Mesothelial cell of epicardium (in vitro differentiated cells): ENCODE measurements at regions not wholly inside any gene's neighbourhood (a gene's known extent, or its start where the extent isn't known, plus 50 kb on each side); places are given as distances from the start of the nearest gene placed in this dataset.

ENCODE experiments used
- DNase-seq, 2 experiments: peaks; one replicate each; pipeline ENCODE4 v3.0.0; 2021; ENCODE audit warnings: low spot score in 2 of 2; ENCODE audit not compliant: unreplicated experiment in 2 of 2
- H3K27ac Mint-ChIP-seq: 2 replicates; pipeline ENCODE4 v1.8.0; 2021; ENCODE audit warnings: mixed read lengths
- H3K27me3 Mint-ChIP-seq: 2 replicates; pipeline ENCODE4 v1.8.0; 2021; ENCODE audit warnings: low read depth, mixed read lengths
- H3K36me3 Mint-ChIP-seq: 2 replicates; pipeline ENCODE4 v1.8.0; 2021; ENCODE audit warnings: mixed read lengths
- H3K4me1 Mint-ChIP-seq: 2 replicates; pipeline ENCODE4 v1.8.0; 2021; ENCODE audit warnings: mixed read lengths
- H3K4me3 Mint-ChIP-seq: 2 replicates; pipeline ENCODE4 v1.8.0; 2021; ENCODE audit warnings: mild to moderate bottlenecking, moderate library complexity, mixed read lengths
- H3K9me3 Mint-ChIP-seq: 2 replicates; pipeline ENCODE4 v1.8.0; 2021; ENCODE audit warnings: mixed read lengths
- CTCF ChIP-seq: fragments of 200-600 bp; sonication (generic); IDR thresholded peaks from one replicate; pipeline ENCODE4 v1.5.0; 2021; ENCODE audit warnings: antibody characterized with exemption; ENCODE audit not compliant: unreplicated experiment

GRCh38 chr1:88061492-88062177, 622.4 kb upstream of the PKN2 start:
- Mint-ChIP-seq H3K4me3 (no peak overlapping the region), H3K9me3 (no peaks in the 10 kb centered on the region), H3K4me1 (peaks cover 30% of the 10 kb centered on the region), H3K27me3 (no peaks in the 10 kb centered on the region), H3K36me3 (no peaks in the 10 kb centered on the region), H3K27ac (no peak overlapping the region)
- DNase-seq, result peak in 1 of 2 experiments; percentile 35
- peak; percentile 53 for TF ChIP-seq CTCF

GRCh38 chr1:88062650-88063153, 621.4 kb upstream of the PKN2 start:
- DNase-seq, result no peak
- peaks cover 21% of the 10 kb centered on the region for H3K4me1 Mint-ChIP-seq
- TF ChIP-seq CTCF, result no peak
- no peak overlapping the region for H3K4me3 Mint-ChIP-seq
- H3K27ac Mint-ChIP-seq, result no peak overlapping the region
- H3K9me3 Mint-ChIP-seq, result no peaks in the 10 kb centered on the region
- H3K36me3 Mint-ChIP-seq, result no peaks in the 10 kb centered on the region
- no peaks in the 10 kb centered on the region for H3K27me3 Mint-ChIP-seq

DNA sequence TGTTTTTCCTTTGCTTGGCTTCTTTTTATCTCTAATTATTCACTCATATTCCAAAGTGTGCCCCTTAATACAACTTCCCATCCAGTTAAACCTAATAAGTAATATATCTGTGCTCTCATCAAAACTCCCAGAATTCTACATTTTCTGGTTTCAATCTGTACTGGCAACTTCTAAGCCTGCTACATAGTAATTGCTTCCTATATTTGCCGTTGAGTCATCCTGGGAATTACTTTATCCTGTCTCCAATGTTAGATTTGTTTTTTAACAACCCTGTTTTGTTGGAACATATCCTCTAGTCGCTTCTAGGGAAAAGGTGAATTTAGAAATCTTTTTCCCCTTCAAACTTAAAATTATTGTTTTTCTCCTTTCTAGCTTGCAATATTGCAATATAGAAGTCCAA, 620.5 kb upstream of the PKN2 start:
- peaks cover 15% of the 10 kb centered on the region for H3K4me1 Mint-ChIP-seq
- no peaks in the 10 kb centered on the region for H3K9me3 Mint-ChIP-seq
- no peak overlapping the region for H3K4me3 Mint-ChIP-seq
- H3K36me3 Mint-ChIP-seq, result no peaks in the 10 kb centered on the region
- no peak for TF ChIP-seq CTCF
- H3K27ac Mint-ChIP-seq, result no peak overlapping the region
- no peak for DNase-seq
- H3K27me3 Mint-ChIP-seq, result no peaks in the 10 kb centered on the region

DNA sequence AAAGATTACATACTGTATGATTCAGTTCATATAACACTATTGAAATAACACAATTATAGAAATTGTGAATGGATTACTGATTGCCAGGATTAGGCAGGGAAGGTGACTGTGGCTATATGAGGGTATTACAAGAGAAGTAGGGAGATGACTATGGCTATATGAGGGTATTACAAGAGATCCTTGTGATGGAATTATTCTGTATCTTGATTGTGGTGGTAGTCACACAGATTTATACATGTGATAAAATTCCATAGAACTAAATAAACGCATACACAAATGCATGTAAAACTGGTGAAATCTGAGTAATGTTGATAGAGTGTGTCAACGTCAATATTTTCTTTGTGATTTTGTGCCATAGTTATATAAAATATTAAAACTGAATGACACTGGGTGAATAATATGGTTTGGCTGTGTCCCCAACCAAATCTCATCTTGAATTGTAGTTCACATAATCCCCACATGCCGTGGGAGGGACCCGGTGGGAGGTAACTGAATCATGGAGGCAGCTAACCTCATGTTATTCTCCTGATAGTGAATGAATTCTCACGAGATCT, 615.6 kb upstream of the PKN2 start:
- Mint-ChIP-seq H3K4me3 (no peak overlapping the region), H3K27me3 (no peaks in the 10 kb centered on the region), H3K9me3 (no peaks in the 10 kb centered on the region), H3K4me1 (no peaks in the 10 kb centered on the region), H3K27ac (no peak overlapping the region), H3K36me3 (no peaks in the 10 kb centered on the region)
- DNase-seq, result no peak
- TF ChIP-seq CTCF, result no peak

DNA sequence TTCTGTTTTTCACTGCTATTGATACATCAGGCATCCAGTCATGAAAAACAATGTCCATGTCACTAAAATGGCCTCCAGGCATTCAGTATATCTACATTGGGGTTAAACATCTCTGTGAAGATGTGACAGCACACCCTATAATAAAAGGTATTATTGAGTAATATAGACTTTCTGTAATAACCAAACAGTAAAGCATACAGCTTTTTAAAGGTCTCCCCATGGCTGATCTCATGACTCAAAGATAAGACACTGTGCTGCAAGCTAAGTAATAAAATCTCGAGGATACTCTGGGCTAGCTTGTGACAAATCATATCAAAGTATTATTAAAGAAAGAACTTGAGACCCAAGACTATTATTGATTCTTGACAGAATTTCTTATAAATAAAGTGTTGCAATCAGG, 613.1 kb upstream of the PKN2 start:
- H3K4me1 Mint-ChIP-seq, result no peaks in the 10 kb centered on the region
- no peak overlapping the region for H3K27ac Mint-ChIP-seq
- no peaks in the 10 kb centered on the region for H3K27me3 Mint-ChIP-seq
- H3K9me3 Mint-ChIP-seq, result no peaks in the 10 kb centered on the region
- DNase-seq, result no peak
- H3K4me3 Mint-ChIP-seq, result no peak overlapping the region
- no peak for TF ChIP-seq CTCF
- H3K36me3 Mint-ChIP-seq, result no peaks in the 10 kb centered on the region
